ENCODE measurements at regions not wholly inside any gene's neighbourhood (a gene's known extent, or its start where the extent isn't known, plus 50 kb on each side); places are given as distances from the start of the nearest gene placed in this dataset.
A peak's percentile ranks its signal among the peaks of the same experiment; 100 is the strongest.

DNA sequence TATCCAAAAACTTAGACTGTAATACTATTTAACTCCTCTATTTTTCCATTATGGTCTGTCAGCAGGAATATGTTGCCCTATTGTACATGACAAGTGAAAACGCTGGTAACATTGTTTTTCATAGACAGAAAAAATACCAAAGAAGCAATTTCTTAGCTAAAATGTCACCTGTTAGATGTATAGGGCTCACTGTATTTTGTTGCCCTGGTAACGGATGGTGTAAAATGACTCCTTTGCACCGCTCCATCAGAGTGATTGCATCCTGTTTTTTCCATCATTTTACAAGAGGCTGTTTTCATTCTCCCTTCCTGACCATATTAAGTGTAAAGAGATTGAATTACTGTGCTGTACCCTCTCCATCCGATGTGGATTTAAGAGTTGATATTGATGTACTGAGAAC lies 460.1 kb upstream of the TLE4 start:
- intact Hi-C loops (cut with DNase I): no loop called here
- no peak for DNase-seq

DNA sequence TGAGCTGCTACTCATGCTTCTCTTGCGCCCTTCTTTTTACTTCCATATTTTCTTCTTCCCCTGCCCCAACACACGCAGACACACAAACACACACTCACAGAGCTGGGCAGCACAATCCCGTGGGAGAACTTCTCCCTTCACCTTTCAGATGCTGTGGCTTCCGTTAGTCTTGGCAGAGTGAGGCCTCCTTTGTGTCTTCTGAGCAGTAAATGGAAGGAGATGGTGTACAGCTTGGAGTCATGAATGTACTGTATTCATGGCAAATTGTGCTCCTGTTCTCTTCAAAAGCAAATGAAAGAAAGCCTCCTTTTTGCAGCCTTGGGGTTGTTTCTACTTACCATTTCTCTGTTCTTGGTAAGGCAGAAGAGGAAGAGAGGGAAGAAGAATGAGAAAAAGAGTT lies 456.6 kb upstream of the TLE4 start:
- no peak for DNase-seq
- intact Hi-C loops (cut with DNase I): no loop called here

DNA sequence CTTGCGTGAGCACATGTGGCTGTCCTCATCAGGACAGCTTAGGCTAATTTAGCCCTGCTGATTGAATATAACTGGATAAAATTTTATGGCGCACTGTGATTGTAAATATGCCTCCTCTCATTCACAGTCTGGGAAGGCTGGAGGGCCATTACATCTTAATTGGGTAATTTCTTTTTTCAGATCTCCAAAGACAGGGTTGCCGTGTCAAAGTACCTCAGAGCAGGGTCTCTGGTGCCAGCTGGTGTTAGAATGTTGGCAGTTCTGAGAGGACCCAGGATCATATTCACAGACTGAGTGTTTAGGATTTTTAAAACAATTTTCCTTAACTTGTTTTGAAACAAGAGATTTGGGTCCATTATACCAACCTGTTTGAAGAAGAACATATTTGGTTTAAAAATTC lies 455.7 kb upstream of the TLE4 start:
- no peak for DNase-seq
- intact Hi-C loops (cut with DNase I): no loop called here

DNA sequence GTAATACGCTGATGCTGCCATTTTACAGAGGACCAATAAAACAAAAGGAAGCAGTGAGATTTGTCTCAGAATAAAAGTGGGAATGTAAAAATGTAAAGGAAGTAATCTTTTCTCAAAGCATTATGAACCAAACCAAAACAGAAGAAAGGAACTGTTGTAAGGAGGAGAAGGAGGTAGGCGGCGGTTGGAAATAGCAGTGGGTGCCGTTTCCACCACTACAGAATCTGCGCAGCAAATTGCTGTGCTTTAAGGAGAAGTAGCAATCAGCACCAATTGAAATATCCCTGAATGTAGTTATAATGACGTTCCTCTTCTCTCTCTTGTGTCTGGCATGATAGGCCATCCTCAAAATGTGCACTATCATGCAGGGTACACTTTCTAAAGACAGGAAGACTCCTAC lies 455.1 kb upstream of the TLE4 start:
- intact Hi-C loops (cut with DNase I): no loop called here
- DNase-seq: peak in 5 of 10 donors; percentile 8 to 70 (median 15)

DNA sequence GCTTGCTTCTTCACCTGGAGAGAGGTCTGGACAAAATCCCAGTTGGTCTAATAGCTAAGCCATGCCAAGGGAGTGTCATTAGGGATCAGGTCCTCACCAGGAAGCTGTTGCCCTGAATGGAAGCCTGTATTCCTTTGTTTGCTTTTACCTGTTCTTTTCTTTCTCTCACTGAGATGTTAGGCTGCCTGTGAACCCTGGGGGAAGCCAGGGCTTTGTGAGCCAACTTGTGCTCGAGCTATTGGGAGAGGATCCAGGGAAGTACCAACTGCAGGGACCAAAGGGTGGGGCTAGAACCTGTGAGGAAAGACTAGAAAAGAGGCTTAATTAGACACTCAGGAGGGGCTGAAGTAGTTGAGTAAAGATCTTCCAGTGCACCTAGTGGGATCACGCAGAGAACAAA lies 451.2 kb upstream of the TLE4 start:
- DNase-seq: no peak
- intact Hi-C loops (cut with DNase I): no loop called here

DNA sequence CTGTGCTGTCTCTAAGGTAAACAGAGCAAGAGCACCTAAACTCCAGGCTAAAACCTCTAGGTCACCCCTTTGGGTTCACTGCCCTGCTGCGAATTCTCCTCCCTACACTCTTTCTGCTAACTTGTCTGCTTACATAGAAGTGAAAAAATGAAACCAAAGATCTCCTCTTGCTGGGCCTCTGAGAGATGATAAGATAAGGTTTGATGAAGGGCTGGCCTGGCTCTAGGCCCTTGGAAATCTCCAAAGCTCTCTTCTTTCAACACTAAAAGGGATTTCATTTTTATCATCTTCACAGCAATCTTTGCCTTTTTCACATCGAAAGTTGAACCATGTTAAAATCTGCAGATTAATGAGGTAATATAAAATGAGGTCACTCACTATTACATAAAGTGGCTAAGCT lies 450.8 kb upstream of the TLE4 start:
- no peak for DNase-seq
- intact Hi-C loops (cut with DNase I): no loop called here

DNA sequence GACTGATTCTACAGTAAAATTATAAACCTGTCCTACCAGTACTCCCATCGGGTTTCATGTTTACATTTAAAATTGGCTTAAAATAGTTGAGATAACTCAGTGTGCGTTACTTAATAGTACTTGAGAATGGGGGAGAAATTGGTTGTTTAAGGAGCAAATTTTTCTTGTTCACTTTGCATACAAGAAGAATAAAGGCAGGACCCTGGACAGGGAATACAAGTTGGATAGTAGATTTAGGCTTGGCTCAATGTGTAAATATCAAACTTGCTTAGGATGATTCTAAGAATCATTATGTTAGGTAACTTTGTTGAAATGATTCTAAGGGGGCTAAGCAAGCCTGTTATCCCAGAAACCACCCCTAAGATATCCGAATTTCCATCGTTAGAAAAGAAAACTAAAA lies 448.4 kb upstream of the TLE4 start:
- intact Hi-C loops (cut with DNase I): no loop called here
- no peak for DNase-seq

DNA sequence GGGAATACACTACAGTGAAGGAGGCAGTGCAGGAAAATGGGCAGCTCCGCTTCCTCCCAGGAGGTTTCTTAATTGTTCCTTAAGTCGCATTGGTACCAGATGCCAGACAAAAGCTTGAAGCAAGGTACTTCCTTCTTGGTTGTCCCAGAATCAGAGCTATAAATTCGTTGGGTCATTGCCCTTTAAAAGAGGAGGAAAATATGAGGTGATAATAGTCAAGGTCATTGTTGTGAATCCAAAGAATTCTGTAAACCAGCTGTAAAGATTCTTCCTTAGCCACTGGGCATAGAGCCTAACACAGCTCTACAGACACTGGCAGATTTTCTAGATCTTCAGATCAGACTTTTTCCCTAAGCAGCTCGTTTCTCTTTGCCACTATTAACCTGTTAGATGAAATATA lies 444.1 kb upstream of the TLE4 start:
- no peak for DNase-seq
- intact Hi-C loops (cut with DNase I): no loop called here

DNA sequence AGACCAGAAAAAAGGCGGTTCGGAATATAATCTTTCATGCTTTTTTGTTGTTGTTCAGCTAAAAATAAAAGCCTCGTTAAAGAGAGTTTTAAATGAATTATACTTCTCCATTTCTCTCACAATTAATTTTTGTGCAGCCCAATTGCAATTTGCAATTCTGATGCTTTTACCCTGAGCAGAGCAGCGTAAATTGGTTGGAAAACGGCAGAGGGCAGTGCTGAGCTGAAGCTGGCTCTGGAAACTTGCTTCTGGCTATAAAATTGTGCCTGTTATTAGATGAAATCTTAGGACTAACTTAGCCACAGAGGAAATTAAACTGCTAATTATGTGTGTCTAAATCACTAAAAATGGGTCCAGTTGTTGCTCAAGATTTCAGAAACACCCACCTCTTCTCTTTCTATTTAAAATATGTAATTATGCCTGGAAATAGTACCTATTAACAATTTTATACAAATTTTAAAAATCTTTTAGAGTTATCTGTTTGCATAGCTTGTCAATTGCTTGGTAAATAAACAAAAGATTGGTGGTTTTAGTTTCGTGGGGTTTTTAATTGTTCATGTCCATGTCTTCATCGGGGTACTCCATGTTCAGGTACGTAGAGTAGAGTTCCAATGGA lies 441.8 kb upstream of the TLE4 start:
- peak; percentile 33 to 93 (median 68) for DNase-seq
- intact Hi-C loops (cut with DNase I): no loop called here

DNA sequence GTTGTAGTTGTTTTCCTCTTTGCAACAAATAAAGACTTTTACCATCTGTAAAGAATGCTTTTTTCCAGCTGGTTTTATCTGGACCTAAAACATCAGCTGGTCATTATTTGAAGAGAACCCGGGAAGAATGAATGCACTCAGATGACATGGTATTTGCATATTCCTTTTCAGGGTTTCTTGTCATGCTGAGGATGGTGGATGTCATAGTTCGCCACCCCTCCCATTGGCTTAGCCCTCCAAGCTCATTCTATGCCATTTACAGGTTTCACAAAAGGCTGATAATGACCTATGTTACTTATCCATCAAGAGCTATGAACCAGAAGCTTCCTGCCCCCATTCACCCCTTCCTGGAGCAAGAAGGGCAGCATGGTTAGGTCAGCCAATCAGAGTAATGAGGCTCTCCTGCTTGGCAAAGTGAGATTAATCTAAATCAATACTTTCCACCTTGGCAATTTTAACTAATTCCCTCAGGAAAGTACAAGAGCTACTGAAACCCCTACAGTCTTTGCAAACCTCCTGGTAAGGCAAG lies 440.5 kb upstream of the TLE4 start:
- intact Hi-C loops (cut with DNase I): no loop called here
- DNase-seq: no peak

DNA sequence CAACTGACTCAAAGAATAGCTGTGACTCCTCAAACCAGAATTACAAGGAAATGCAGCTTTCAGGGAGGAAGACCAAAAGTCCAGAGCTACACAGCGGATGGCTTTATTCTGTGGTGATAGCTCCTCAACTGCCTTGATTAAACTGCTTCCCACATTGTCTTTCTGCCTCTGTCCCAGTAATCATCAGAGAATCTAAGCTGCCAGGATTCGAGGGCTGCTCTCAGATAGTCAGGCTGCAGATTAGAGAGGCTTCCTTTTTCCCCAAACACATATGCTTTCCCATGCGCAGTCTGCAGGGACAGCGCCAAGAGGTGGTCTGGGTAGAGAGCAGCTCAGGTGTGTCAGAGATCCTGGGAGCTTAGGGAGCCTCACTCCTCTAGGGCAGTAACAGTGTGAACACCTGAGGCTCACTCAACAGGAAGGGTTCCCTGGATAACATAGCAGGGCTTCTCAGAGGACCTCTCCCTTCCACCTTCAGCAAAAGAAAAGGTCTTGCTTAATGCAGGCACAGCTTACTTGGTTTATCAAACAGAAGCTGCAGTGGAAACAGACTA lies 439.9 kb upstream of the TLE4 start:
- intact Hi-C loops (cut with DNase I): no loop called here
- DNase-seq: no peak

DNA sequence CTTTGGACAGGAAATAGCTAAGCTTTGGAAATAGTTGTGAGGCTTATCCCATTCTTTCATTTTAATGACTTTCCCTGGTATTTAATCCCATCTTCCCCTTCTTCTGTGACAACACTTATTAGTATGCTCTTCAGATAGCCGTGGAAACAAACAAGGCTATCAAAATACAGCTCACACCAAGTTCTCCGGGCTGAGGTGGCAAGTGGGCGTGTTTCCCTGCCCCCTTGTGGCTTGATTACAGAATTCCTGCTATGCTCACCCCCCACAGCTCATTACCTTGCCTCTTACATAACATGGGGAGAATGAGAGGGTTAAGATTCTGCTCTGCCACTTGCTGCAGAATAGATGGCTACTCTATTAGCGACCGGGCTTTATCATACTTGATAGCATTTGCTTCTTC lies 437.1 kb upstream of the TLE4 start:
- DNase-seq: no peak

DNA sequence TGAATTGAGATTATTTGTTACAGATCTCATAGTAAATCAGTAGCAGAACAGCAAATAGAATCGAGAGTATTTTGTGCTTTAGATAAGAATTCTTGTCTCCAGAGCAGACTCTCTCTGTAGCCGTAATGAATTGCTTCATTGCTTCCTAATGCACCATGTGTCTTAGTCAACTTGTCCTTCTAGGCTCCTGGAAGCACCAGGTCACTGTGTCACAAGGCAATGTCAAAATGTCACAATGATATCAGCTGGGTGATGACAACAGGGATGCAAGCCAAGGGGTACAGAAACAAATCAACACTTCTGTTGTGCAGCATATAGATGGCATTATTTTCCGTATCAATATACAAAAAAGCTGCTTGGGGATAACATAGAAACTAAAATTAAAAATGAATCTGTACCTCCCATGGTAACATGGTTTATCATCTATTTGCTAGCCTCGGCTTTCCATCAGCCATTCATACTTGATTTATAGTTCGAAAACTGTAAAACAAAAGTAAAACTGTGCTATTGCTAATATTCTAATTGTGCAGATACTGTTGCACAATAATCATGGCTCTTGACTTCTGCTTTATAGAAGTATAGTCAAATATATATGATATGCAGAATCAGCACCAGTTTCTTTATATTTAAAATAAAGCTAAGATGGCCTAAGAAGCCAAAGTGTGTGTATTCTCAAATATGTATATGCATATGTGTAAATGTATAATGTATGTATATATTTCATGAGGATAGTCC lies 435.9 kb upstream of the TLE4 start:
- intact Hi-C loops (cut with DNase I): no loop called here
- DNase-seq: no peak

More for the DNA sequence above, 437.1 kb upstream of the TLE4 start:
- intact Hi-C loops (cut with DNase I): no loop called here

DNA sequence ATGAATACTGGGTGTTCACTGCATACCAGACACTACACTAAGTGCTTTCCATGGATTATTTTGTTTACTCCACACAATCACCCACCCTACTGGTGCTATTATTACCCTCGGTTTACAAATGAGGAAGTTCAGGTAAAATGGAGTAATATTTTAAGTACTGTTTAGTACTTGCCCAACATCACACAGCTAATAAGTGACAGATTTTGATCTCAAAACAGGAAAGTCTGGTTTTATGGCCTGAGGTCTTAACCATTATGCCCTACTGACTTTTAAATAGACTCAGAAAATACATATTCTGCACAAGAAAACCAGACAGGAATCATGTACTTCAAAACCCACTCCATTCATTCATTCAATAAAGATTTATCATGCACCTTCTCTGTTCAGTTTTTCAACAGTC lies 431.0 kb upstream of the TLE4 start:
- no peak for DNase-seq
- intact Hi-C loops (cut with DNase I): no loop called here

DNA sequence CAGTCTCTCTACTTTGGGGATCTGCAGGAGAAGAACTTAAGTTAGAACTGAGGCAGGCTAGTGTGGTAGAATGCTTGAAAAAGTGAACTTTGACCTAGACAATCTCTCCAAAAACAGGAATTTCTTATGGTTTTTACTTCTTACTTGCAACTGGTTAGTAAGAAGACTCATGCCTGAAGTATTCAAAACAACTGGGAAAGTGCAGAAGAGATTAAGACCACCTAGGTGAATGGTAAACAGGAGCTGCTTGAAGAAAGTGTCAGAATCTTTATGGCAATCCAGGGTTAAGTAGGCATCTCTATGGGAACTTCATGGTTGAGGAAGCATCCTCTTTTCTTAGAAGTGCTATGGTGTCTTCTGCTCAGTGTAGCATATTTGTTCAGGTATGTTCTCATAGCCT lies 428.6 kb upstream of the TLE4 start:
- intact Hi-C loops (cut with DNase I): no loop called here
- DNase-seq: no peak

DNA sequence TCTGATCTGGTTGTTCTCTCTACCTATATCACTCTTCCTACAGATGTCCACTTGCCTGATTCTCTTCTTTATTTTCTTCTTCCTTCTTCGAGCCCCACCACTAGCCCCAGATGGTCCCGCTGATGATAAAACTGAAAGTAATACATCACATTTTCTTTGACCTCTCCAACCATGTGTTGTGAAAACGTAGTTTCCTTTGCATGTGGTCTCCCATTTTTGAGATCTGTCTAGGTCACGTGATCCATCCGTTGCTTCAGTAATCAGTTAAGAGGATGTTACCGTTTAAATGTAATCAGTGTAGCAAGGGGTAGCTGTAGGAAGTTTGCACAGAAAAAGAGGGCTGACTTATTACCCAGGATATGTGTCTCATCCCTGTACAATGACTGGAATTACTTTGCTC lies 426.3 kb upstream of the TLE4 start:
- no peak for DNase-seq
- intact Hi-C loops (cut with DNase I): no loop called here

DNA sequence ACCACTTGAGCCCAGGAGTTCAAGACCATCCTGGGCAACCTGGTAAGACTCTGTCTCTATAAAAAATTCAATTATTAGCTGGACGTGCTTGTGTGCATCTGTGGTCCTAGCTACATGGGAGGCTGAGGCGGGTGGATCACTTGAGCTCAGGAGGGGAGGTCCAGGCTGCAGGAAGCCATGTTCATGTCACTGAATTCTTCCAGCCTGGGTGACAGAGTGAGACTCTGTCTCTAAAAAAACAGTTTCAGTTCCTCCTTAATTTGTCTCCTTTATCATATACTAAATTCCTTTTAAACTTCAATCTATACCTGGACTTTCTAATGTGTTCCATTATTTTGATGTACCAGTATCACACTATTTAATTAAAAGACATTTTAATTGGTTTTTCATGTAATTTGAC lies 422.2 kb upstream of the TLE4 start:
- no peak for DNase-seq
- intact Hi-C loops (cut with DNase I): no loop called here

DNA sequence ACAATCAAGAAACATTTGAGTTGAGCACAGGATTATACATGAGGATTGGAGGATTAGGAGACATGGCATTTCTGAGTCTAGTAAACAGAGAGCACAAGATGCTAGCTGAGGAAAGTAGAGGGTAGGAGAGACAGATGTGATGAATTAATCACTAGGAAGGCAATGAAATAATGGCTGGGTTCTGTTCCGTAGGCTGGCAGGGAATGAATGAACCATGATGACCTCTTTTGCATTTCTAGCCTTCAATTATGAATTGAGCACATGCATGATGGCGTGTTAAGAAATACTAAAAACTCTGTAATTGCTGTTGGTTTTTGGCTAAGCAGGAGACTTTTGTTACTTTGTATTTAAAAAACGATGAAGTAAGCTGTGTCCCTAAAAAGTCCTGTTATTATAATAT lies 420.0 kb upstream of the TLE4 start:
- DNase-seq: no peak
- intact Hi-C loops (cut with DNase I): no loop called here

DNA sequence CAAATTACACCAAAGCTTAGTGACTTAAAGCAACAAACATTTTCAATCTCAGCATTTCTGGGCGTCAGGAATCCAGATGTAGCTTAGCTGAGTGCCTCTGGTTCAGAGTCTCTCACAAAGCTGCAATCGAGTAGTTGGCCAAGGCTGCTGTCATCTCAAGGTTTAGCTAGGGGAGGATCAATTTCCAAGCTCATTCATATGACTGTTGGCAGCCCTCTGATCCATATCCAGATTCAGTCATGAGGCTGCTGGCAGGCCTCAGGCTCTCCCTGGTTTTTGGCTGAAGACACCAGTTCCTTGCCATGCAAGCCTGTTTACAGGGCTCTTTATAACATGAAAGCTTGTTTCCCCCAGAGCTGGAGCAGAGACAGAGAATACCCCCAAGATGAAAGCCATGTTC lies 419.5 kb upstream of the TLE4 start:
- intact Hi-C loops (cut with DNase I): no loop called here
- no peak for DNase-seq

DNA sequence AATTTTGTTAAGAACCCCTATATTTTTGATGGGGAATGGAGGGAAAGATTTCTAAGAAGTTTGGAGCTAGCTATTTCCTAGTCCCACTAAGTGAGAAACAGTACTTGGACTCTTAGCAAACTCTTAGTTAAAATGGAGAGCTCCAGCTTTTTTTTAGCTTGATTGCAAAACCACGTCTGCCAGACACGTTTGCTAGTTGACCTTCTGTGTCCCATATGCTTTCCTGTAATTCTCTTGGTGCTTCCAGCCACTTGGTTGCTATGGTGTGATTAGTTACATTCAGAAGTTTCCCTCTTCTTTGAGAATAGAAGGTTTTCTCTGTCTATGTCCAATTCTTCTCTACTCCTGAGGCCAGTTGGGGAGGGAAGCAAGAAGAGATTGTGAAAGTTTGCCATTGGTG lies 417.0 kb upstream of the TLE4 start:
- intact Hi-C loops (cut with DNase I): no loop called here
- DNase-seq: no peak

DNA sequence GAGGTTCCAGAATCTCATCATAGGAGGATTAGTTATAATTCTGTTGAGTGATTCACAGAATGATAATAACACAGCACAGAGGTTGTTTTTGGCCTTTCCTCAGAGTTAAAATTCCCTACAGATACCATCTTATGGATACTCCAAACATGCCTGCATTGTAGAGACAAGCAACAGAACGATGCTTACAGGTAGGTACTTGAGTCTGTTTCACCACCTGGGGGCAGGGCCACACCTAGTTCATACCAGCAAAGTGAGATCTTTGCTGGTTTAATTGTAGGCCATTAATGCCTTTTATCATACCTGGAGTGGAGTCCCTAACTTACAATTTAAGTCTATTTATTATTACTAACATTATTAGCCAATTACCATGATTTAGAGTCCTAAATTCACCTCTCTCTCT lies 416.5 kb upstream of the TLE4 start:
- intact Hi-C loops (cut with DNase I): no loop called here
- no peak for DNase-seq

DNA sequence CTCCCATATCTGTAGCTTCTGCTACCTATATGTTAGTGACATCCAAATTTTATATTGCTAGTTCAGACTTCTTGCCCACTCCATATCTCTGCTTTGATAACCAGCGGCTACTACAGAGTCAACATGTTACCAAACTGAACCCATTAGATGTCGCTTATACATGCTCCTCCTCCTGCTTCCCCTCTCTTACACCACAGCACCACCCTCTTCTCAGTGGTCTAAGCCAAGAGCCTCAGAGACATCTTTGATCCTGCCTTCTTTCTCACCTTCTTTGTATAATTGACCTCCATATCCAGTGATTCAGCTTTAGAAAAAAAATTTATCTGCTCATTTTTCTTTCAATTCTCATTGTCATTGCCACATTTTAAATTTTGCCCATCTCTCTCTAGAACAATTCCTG lies 408.2 kb upstream of the TLE4 start:
- intact Hi-C loops (cut with DNase I): no loop called here
- DNase-seq: no peak

All from posterior cingulate gyrus (tissue), 11 donors.